Retinal pigment epithelial cell (primary cell): ENCODE measurements at regions not wholly inside any gene's neighbourhood (a gene's known extent, or its start where the extent isn't known, plus 50 kb on each side); places are given as distances from the start of the nearest gene placed in this dataset.

Source experiments
- DNase-seq: peaks from one replicate; pipeline ENCODE4 v3.0.0-alpha.2; 2010; ENCODE audit warnings: low read depth
- H3K4me3 ChIP-seq: 2 replicates; pipeline ENCODE4 v1.5.1; 2011; ENCODE audit warnings: mild to moderate bottlenecking, low read length, control low read depth, moderate library complexity
- TF ChIP-seq, protein P1 (sequence below): conservative IDR thresholded peaks from 2 replicates; pipeline ENCODE4 v1.5.1; 2011; ENCODE audit warnings: low read depth, low read length, control low read depth, inconsistent platforms

DNA sequence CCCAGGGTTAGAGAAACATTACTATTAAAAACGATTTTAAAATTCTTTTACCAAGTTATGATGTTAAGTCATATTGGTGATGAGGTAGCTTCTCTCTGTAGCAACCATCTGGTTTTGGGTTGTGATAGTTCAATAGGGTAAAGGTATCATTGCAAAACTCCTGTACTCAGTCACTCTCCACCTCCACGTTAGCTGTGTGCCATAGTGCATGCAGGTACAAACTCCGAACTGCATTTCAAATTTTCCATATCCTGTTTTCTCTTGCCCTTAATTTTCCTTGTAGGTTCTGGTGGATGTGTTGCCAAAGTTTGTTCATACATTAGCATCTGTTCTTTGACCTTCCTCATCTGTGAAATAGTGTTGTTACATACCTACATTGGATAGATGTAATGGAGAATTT is 53.1 kb upstream of the ARRDC3 start:
- H3K4me3 ChIP-seq, result no peak overlapping the region
- no peak for DNase-seq
- TF ChIP-seq, protein P1, sequence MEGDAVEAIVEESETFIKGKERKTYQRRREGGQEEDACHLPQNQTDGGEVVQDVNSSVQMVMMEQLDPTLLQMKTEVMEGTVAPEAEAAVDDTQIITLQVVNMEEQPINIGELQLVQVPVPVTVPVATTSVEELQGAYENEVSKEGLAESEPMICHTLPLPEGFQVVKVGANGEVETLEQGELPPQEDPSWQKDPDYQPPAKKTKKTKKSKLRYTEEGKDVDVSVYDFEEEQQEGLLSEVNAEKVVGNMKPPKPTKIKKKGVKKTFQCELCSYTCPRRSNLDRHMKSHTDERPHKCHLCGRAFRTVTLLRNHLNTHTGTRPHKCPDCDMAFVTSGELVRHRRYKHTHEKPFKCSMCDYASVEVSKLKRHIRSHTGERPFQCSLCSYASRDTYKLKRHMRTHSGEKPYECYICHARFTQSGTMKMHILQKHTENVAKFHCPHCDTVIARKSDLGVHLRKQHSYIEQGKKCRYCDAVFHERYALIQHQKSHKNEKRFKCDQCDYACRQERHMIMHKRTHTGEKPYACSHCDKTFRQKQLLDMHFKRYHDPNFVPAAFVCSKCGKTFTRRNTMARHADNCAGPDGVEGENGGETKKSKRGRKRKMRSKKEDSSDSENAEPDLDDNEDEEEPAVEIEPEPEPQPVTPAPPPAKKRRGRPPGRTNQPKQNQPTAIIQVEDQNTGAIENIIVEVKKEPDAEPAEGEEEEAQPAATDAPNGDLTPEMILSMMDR, result no peak

DNA sequence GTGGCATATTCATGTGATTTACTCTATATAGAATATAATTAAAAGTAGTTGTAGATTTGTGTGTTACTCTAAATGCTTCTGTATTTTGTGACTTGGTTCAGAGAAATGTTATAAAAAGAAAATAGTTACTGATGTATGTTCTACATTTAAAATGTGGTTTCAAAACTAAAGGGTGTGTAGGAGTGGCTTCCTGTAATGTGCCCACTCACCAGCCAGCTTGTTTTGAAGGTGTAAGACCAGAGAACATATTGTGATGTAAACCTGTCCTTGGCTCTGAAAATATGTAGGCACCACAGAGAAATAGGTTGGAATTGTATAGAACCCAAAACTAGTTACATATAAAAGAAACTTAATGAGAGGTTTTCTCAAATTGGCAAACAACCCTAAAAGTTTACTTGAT is 51.2 kb upstream of the ARRDC3 start:
- DNase-seq, result no peak
- TF ChIP-seq, protein P1, result no peak
- no peak overlapping the region for H3K4me3 ChIP-seq

DNA sequence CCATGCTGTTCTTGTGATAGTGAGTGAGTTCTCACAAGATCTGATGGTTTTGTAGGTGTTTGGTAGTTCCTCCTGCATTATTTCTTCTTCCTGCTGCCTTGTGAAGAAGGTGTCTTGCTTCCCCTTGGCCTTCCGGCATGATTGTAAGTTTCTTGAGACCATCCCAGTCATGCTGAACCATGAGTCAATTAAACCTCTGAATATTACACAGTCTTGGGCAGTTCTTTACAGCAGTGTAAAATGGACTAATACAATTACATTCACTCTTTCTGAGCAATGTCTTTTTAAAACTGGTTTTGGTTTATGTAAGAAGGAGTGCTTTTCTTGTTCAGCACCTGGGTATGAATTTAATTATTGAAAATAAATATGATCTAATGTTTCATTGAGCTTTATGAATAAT is 50.7 kb upstream of the ARRDC3 start:
- DNase-seq, result no peak
- no peak overlapping the region for H3K4me3 ChIP-seq
- TF ChIP-seq, protein P1, result no peak
